Caco-2 (cell line): ENCODE measurements at regions not wholly inside any gene's neighbourhood (a gene's known extent, or its start where the extent isn't known, plus 50 kb on each side); places are given as distances from the start of the nearest gene placed in this dataset.

Source experiments
- BruUV-seq: library from RNA; stranded (reverse); fragments of 400-500 nt; replicated peaks from 2 replicates; lab custom pipeline; 2021; lab: Mats Ljungman, UMichigan
- CTCF ChIA-PET: fragments of 300-600 bp; sonication (Branson Sonifier 250); formaldehyde crosslinking; loops from one replicate; lab custom pipeline; 2022; ENCODE audit warnings: antibody characterized with exemption; lab: Charles Lee
- POLR2A ChIA-PET: fragments of 300-600 bp; sonication (Branson Sonifier 250); formaldehyde crosslinking; loops from one replicate; lab custom pipeline; 2022; ENCODE audit warnings: antibody characterized with exemption; lab: Charles Lee
- DNase-seq, 2 experiments: peaks; one replicate each; pipeline versions ENCODE4 v3.0.0 to v3.0.0-alpha.2; 2020 to 2022
- H3K27me3 ChIP-seq: replicated peaks from 2 replicates; pipeline ENCODE4 v1.6.0; 2011; ENCODE audit warnings: low read length; ENCODE audit not compliant: control insufficient read depth, insufficient read depth
- H3K36me3 ChIP-seq: 2 replicates; pipeline ENCODE4 v1.5.1; 2011; ENCODE audit warnings: low read length; ENCODE audit not compliant: control insufficient read depth, insufficient read depth
- H3K4me1 ChIP-seq: fragments of 250-450 bp; sonication (Bioruptor Pico); 2 replicates; pipeline ENCODE4 v1.5.1; 2020; ENCODE audit warnings: mild to moderate bottlenecking
- H3K4me3 ChIP-seq: 2 replicates; pipeline ENCODE4 v1.5.1; 2011; ENCODE audit warnings: low read depth, mild to moderate bottlenecking, control low read depth, low read length
- H3K9me3 ChIP-seq: fragments of 250-450 bp; sonication (Bioruptor Pico); 2 replicates; pipeline ENCODE4 v1.5.1; 2020; ENCODE audit warnings: mild to moderate bottlenecking, moderate library complexity
- H3K27ac Mint-ChIP-seq: one replicate; pipeline ENCODE4 v1.8.0; 2022; ENCODE audit warnings: mixed read lengths; ENCODE audit not compliant: unreplicated experiment
- H3K27me3 Mint-ChIP-seq: one replicate; pipeline ENCODE4 v1.8.0; 2022; ENCODE audit warnings: mixed read lengths; ENCODE audit not compliant: insufficient read depth, unreplicated experiment
- H3K36me3 Mint-ChIP-seq: one replicate; pipeline ENCODE4 v1.8.0; 2022; ENCODE audit warnings: mild to moderate bottlenecking, mixed read lengths; ENCODE audit not compliant: insufficient read depth, unreplicated experiment
- H3K4me1 Mint-ChIP-seq: one replicate; pipeline ENCODE4 v1.8.0; 2022; ENCODE audit warnings: low read depth, mixed read lengths; ENCODE audit not compliant: unreplicated experiment
- H3K4me3 Mint-ChIP-seq: one replicate; pipeline ENCODE4 v1.8.0; 2022; ENCODE audit warnings: mild to moderate bottlenecking, moderate library complexity, mixed read lengths; ENCODE audit not compliant: unreplicated experiment
- H3K9me3 Mint-ChIP-seq: one replicate; pipeline ENCODE4 v1.8.0; 2022; ENCODE audit warnings: mixed read lengths; ENCODE audit not compliant: unreplicated experiment
- intact Hi-C: fragments of 100-400 bp; cut with micrococcal nuclease; formaldehyde crosslinking; loops from one replicate; pipeline ENCODE4 v1.10.0; 2022; ENCODE audit not compliant: unreplicated experiment
- TF ChIP-seq, protein P1 (sequence below), 2 experiments: fragments of 200-600 bp in 1 of 2; IDR thresholded peaks; 1 replicate in 1 of 2; 2 replicates in 1 of 2; pipeline versions ENCODE4 v1.5.1 to v1.8.0; 2011 to 2022; ENCODE audit warnings: antibody characterized with exemption in 1 of 2, control low read depth in 1 of 2, inconsistent platforms in 1 of 2, low read depth in 1 of 2, low read length in 1 of 2, mild to moderate bottlenecking in 1 of 2, moderate library complexity in 1 of 2; ENCODE audit not compliant: insufficient read depth in 1 of 2, severe bottlenecking in 1 of 2, unreplicated experiment in 1 of 2

GRCh38 chr14:96727491-96727890 is 69.7 kb upstream of the VRK1 start:
- BruUV-seq: no TSS peak
- H3K9me3 Mint-ChIP-seq: no peaks in the 10 kb centered on the region
- CTCF ChIA-PET: no interaction called here

DNA sequence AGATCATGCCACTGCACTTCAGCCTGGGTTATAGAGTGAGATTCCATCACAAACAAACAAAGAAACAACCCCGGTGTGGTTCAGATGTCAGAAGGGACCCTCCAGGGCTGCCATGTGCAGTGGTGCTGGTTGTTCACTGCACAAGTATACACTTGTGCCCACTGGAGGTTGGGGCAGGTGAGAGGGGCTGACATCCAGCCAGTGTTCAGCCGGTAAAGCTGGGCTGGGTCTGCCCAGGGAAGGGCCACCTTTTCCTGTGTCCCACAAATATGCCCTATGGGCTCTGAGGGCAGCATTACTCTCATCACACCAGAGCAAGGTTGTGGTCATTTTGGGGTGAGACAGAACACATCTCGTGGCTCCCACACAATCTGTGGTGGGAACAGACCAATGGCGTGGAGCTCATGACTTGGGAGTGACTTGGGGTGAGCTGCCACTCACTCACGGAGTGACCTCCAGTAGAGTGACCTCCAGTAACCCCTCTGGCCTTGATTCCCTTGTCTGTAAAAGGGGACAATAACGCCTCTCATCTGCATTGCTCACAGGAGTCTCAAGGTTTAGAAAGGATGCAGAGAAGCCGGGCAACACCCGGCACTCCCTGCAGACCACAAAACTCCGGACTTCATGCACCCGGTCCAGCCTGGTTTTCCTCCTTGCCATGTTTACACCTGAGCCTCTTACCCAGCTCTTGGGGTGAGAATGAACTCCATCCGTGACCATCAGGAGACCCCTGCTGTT is 69.0 kb upstream of the VRK1 start:
- TF ChIP-seq, protein P1, sequence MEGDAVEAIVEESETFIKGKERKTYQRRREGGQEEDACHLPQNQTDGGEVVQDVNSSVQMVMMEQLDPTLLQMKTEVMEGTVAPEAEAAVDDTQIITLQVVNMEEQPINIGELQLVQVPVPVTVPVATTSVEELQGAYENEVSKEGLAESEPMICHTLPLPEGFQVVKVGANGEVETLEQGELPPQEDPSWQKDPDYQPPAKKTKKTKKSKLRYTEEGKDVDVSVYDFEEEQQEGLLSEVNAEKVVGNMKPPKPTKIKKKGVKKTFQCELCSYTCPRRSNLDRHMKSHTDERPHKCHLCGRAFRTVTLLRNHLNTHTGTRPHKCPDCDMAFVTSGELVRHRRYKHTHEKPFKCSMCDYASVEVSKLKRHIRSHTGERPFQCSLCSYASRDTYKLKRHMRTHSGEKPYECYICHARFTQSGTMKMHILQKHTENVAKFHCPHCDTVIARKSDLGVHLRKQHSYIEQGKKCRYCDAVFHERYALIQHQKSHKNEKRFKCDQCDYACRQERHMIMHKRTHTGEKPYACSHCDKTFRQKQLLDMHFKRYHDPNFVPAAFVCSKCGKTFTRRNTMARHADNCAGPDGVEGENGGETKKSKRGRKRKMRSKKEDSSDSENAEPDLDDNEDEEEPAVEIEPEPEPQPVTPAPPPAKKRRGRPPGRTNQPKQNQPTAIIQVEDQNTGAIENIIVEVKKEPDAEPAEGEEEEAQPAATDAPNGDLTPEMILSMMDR (IDR thresholded peaks at IDR 0.05; ENCODE audit: insufficient read depth in 1 of 2, low read depth in 1 of 2, low read length in 1 of 2, severe bottlenecking in 1 of 2, unreplicated experiment in 1 of 2): no peak
- Mint-ChIP-seq H3K36me3 (peaks cover 4% of the 10 kb centered on the region), H3K27ac (no peak overlapping the region), H3K4me3 (no peak overlapping the region), H3K4me1 (no peaks in the 10 kb centered on the region), H3K9me3 (no peaks in the 10 kb centered on the region), H3K27me3 (peaks cover 21% of the 10 kb centered on the region)
- H3K36me3 ChIP-seq: no peaks in the 10 kb centered on the region
- CTCF ChIA-PET: no interaction called here
- H3K27me3 ChIP-seq: peaks cover 2% of the 10 kb centered on the region; the same call in 1 of the 2 replicates
- intact Hi-C loops: no loop called here
- H3K4me3 ChIP-seq: no peak overlapping the region
- no TSS peak for BruUV-seq
- POLR2A ChIA-PET: no interaction called here
- no peaks in the 10 kb centered on the region for H3K9me3 ChIP-seq
- DNase-seq: no peak
- no peaks in the 10 kb centered on the region for H3K4me1 ChIP-seq

More at GRCh38 chr14:96727491-96727890, 69.7 kb upstream of the VRK1 start:
- no peaks in the 10 kb centered on the region for H3K36me3 ChIP-seq
- H3K36me3 Mint-ChIP-seq: peaks cover 4% of the 10 kb centered on the region
- no peaks in the 10 kb centered on the region for H3K4me1 ChIP-seq
- H3K4me1 Mint-ChIP-seq: no peaks in the 10 kb centered on the region
- no peak overlapping the region for H3K27ac Mint-ChIP-seq
- no peak overlapping the region for H3K4me3 Mint-ChIP-seq
- TF ChIP-seq, protein P1 (IDR thresholded peaks at IDR 0.05; ENCODE audit: insufficient read depth in 1 of 2, low read depth in 1 of 2, low read length in 1 of 2, severe bottlenecking in 1 of 2, unreplicated experiment in 1 of 2): no peak
- POLR2A ChIA-PET: no interaction called here
- H3K9me3 ChIP-seq: no peaks in the 10 kb centered on the region
- intact Hi-C loops: no loop called here
- no peak overlapping the region for H3K4me3 ChIP-seq
- H3K27me3 Mint-ChIP-seq: peaks cover 21% of the 10 kb centered on the region
- no peak for DNase-seq
- H3K27me3 ChIP-seq: peaks cover 2% of the 10 kb centered on the region; the same call in 1 of the 2 replicates

- BruUV-seq: no TSS peak
- peaks cover 27% of the 10 kb centered on the region for H3K27me3 Mint-ChIP-seq
- POLR2A ChIA-PET: no interaction called here
These were observed 67.3 kb upstream of the VRK1 start for GRCh38 chr14:96729889-96730288.

More at GRCh38 chr14:96729889-96730288, 67.3 kb upstream of the VRK1 start:
- no peak overlapping the region for H3K27ac Mint-ChIP-seq
- CTCF ChIA-PET: no interaction called here
- no peaks in the 10 kb centered on the region for H3K9me3 Mint-ChIP-seq
- intact Hi-C loops: no loop called here
- no peak overlapping the region for H3K4me3 ChIP-seq
- DNase-seq: no peak
- no peaks in the 10 kb centered on the region for H3K4me1 Mint-ChIP-seq
- peaks cover 4% of the 10 kb centered on the region for H3K36me3 Mint-ChIP-seq
- TF ChIP-seq, protein P1 (IDR thresholded peaks at IDR 0.05; ENCODE audit: insufficient read depth in 1 of 2, low read depth in 1 of 2, low read length in 1 of 2, severe bottlenecking in 1 of 2, unreplicated experiment in 1 of 2): no peak
- H3K27me3 ChIP-seq: peaks cover 2% of the 10 kb centered on the region
- no peak overlapping the region for H3K4me3 Mint-ChIP-seq
- H3K36me3 ChIP-seq: no peaks in the 10 kb centered on the region
- no peaks in the 10 kb centered on the region for H3K4me1 ChIP-seq
- H3K9me3 ChIP-seq: no peaks in the 10 kb centered on the region
